Omental fat pad (tissue), 3 donors: ENCODE measurements at regions not wholly inside any gene's neighbourhood (a gene's known extent, or its start where the extent isn't known, plus 50 kb on each side); places are given as distances from the start of the nearest gene placed in this dataset.
"Not testable (repeated sequence)": the region's sequence is repeated elsewhere in the genome, so short reads cannot be mapped to it uniquely, and the experiment has no call there.

Experiments used
- ATAC-seq: fragments of 150-250 bp; one replicate; pipeline ENCODE4 v1.9.1; 2016; ENCODE audit warnings: mild to moderate bottlenecking, moderate library complexity; ENCODE audit not compliant: low FRiP score
- DNase-seq: peaks from one replicate; pipeline ENCODE4 v3.0.0-alpha.2; 2019; ENCODE audit warnings: low spot score
- TF ChIP-seq, protein P1 (sequence below), 3 donors: fragments of 450-650 bp; IDR thresholded peaks; one replicate each; pipeline ENCODE4 v1.5.1; 2016 to 2017; ENCODE audit warnings: antibody characterized with exemption in 3 of 3, mild to moderate bottlenecking in 3 of 3, moderate library complexity in 2 of 3

DNA sequence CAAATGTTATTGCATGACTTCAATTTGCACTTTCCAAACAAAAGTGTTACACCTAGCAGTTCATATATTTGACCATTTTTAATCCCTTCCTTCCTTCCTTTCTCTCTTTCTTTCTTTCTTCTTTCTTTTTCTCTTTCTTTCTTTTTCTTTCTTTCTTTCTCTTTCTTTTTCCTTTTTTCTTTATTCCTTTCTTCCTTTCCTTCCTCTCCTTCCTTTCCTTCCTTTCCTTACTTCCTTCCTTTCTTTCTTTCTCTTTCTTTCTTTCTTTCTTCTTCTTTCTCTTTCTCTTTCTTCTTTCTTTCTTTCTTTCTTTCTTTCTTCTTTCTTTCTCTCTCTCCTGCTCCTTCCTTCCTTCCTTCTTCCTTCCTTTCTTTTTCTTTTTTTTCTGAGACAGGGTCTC is 146.7 kb upstream of the ALKAL2 start:
- no peak for ATAC-seq
- no peak for DNase-seq
- TF ChIP-seq, protein P1, sequence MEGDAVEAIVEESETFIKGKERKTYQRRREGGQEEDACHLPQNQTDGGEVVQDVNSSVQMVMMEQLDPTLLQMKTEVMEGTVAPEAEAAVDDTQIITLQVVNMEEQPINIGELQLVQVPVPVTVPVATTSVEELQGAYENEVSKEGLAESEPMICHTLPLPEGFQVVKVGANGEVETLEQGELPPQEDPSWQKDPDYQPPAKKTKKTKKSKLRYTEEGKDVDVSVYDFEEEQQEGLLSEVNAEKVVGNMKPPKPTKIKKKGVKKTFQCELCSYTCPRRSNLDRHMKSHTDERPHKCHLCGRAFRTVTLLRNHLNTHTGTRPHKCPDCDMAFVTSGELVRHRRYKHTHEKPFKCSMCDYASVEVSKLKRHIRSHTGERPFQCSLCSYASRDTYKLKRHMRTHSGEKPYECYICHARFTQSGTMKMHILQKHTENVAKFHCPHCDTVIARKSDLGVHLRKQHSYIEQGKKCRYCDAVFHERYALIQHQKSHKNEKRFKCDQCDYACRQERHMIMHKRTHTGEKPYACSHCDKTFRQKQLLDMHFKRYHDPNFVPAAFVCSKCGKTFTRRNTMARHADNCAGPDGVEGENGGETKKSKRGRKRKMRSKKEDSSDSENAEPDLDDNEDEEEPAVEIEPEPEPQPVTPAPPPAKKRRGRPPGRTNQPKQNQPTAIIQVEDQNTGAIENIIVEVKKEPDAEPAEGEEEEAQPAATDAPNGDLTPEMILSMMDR (IDR thresholded peaks at IDR 0.05), result no peak

DNA sequence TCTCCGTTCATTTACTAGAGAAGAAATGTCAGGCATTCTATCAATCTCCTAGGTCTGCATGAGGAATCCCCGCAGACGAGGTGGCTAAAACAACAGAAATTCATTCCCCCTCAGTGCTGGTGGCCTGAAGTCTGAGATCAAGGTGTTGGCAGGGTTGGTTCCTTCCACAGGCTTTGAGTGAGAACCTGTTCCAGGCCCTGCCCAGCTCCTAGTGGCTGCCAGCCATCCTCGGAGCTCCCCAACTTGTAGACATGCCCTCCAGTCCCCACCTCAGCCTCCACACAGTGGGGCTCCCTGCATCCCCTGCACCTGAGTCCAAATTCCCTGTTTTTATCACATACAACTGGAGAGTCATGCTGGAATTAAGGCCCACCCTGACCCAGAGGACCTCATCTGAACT is 145.3 kb upstream of the ALKAL2 start:
- TF ChIP-seq, protein P1 (IDR thresholded peaks at IDR 0.05), result no peak
- ATAC-seq (no peak), DNase-seq (no peak)

DNA sequence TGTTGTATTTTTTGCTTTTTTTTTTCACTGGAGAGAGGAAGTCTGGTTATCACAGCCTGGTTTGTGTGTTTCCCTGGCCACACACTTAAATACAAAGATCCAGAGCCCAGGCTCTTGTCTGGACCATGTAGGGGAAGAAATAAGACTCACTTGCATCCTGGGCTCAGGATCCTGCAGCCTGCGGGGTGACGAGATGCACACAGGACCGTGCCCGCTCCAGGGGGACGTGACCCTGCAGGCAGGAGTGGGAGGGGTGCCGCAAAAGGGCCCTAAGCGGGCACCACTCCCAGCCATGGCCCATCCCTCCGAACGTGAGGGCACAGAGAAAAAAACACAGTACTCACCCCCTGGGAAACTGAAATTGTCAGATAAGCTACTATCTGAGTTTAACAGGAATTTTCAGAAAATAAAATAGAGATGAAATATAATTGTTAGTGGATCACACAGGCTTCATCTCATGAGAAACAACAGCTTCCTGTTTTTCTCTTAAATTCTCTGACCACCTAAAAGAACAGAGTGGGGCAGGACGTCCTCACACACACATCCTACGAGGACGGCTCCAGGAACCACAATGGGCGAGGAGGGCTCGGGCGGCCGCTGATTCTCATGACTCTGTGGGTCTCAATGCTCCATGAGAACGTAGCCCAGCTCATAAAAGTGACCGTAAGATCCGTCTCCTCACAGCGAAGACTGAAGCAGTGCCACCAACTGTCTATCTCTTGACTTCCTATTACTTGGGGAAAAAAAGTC is 142.6 kb upstream of the ALKAL2 start:
- DNase-seq, result no peak
- ATAC-seq, result no peak
- TF ChIP-seq, protein P1 (IDR thresholded peaks at IDR 0.05), result no peak

DNA sequence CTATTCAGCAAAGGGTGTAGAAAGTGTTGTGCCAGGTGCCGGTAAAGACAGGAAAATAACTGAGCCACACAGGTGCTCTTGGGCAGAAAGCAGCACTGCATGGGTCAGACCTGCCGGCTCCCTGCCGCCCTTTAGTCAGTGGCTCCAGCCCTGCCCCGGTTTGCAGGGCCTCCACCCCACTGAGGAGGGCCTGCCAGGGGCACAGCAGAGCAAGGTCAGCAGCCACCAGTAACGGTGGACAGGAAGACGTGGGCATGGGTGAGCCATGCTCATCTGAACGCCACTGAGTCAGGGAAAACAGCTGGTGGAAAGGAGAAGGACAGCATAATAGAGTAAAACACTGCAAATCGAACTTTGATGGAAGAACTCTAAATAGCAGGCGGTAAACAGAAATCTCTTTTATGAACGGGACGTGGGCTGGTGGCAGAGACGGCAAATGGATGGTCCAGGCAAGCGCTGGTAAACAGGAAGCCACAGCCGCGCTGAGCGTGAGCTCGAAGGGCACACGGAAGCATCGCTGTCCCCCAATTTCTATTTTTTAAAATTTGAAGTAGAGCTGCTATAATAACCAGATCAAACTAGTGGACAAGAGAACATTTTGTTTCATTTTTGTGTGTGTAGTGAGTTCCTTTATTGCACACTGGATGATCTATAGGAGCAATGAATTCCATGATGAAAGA is 141.8 kb upstream of the ALKAL2 start:
- TF ChIP-seq, protein P1 (IDR thresholded peaks at IDR 0.05), result no peak
- ATAC-seq (no peak), DNase-seq (no peak)

DNA sequence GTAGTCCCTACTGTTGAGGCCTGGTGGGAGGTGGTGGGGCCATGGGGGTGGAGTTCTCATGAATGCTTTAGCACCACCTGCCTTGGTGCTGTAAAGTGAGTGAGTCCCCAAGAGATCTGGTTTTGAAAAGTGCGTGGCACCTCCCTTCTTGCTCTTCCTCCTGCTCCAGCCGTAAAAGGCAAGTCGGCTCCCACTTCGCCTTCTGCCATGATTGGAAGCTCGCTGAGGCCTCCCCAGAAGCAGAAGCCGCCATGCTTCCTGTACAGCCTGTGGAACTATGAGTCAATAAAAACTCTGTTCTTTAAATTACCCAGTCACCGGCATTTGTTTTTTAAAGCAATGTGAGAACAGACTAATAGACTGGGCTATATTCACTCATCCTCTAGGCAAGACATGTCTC is 141.3 kb upstream of the ALKAL2 start:
- TF ChIP-seq, protein P1 (IDR thresholded peaks at IDR 0.05), result no peak
- DNase-seq, result no peak
- ATAC-seq, result no peak

DNA sequence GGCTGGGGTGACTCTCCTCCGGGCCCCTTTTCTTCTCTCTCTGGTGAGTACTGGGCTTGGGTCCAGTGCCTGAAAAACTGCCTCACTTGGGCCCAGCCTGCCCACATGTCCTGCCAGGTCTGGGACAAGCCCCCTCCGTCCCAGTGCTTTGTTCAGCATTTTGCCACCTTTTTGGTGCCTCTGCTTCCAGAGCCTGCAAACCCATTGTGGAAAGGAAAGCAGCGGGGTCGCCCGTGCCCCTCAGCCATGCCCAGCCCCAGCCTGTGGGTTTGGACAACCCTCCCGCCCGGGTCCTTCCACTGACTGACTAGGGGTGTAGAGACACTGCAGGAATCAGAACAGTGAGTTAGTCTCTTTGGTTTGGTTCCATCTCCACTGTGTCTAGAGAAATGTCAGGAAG is 140.7 kb upstream of the ALKAL2 start:
- DNase-seq, result no peak
- TF ChIP-seq, protein P1 (IDR thresholded peaks at IDR 0.05), result no peak
- no peak for ATAC-seq

DNA sequence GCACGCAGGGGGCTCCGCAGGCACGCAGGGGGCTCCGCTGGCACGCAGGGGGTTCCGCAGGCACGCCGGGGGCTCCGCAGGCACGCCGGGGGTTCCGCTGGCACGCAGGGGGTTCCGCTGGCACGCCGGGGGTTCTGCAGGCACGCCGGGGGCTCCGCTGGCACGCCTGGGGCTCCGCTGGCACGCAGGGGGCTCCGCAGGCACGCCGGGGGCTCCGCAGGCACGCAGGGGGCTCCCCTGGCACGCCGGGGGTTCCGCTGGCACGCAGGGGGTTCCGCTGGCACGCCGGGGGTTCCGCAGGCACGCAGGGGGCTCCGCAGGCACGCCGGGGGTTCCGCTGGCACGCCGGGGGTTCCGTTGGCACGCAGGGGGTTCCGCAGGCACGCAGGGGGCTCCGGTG is 138.8 kb upstream of the ALKAL2 start:
- not testable (repeated sequence) for DNase-seq, ATAC-seq
